GM23248 (cell line): ENCODE measurements at regions not wholly inside any gene's neighbourhood (a gene's known extent, or its start where the extent isn't known, plus 50 kb on each side); places are given as distances from the start of the nearest gene placed in this dataset.

Experiments
- EZH2 ChIP-seq: fragments of 200-600 bp; sonication (generic); IDR thresholded peaks from 2 replicates; pipeline ENCODE4 v1.6.1; 2018; ENCODE audit warnings: antibody characterized with exemption, mild to moderate bottlenecking; ENCODE audit not compliant: insufficient read depth, poor library complexity, severe bottlenecking
- EZH2phosphoT487 ChIP-seq: fragments of 200-600 bp; sonication (generic); IDR thresholded peaks from 2 replicates; pipeline ENCODE4 v1.6.1; 2018; ENCODE audit warnings: antibody characterized with exemption, moderate library complexity, mild to moderate bottlenecking, low read depth; ENCODE audit not compliant: insufficient read depth

DNA sequence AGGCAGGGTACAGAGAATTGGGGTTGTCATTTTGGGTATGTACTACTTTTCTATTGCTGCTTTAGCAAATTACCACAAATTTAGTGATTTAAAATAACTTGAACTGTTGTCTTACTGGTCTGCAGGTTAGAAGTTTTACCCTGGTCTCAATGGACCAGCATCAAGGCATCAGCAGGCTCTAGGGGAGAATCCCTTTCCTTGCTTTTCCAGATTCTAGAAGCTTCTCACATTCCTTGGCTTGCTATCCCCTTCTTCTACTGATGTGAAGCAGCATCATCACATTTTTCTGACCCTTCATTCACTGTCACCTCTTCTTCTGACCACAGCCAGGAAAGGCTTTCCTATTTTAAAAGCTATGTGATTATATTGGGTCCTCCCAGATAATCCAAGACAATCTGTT lies 237.8 kb upstream of the RBMS1 start:
- no peak for TF ChIP-seq EZH2
- no peak for TF ChIP-seq EZH2phosphoT487
